ENCODE measurements at regions not wholly inside any gene's neighbourhood (a gene's known extent, or its start where the extent isn't known, plus 50 kb on each side); places are given as distances from the start of the nearest gene placed in this dataset.

- DNase-seq (ENCODE audit: low read depth in 2 of 2) = no peak
Observed at GRCh38 chr14:104526723-104527645, 52.6 kb upstream of the C14orf180 start.

DNA sequence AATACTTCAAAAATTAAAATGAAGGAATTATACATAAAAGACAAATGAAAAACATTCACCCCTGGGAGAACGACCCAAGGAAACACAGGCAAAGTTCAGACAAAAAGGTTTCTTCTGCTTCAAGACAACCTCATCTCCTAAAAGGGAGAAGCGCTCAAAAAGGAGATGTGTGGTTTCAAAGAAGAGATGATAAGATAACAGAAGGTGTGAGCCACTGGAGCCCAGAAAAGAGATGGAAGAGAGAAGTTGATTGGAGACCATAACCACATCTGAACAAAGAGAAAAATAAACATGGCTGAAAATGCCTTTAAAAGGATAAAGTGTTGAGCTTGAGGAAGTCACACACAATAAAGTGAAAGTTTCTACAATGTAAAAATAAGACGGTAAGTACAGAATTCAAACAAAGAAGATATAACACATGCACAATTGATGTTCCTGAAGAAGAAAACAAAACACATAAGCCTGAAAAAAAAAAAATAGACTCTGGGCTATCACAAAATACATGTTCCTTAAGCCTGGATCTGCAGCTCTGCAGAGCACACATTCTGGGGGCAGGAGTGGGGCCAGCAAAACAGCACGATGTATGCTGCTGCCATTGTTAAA, 51.6 kb upstream of the C14orf180 start:
- no peak for DNase-seq (ENCODE audit: low read depth in 2 of 2)

DNA sequence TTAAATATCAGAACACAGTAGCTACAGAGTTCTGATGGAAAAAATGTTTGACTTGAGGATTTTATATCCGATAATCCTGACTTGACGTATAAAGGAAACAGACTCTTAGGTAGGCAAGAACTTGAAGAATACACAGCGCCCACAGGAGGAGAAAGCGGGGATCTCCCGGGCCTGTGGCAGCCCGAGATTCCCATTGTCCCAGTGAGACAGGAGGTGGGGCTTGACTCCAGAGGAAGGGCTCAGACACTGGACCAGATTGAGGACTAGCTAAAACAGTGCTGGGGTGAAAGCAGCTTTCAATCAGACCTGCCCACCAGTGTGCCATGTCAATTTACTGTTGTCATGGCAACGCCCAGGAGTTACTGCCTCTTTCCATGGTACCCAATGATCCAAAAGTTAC, 51.1 kb upstream of the C14orf180 start:
- no peak for DNase-seq (ENCODE audit: low read depth in 2 of 2)

Data from dermis microvascular lymphatic vessel endothelial cell (primary cell).